Activated CD4-positive, alpha-beta T cell treated with anti-CD3 and anti-CD28 coated beads, Interleukin-2, amount 10 ng/mL, durations not matched to agents 7 days and 5 days (primary cell): ENCODE measurements at regions not wholly inside any gene's neighbourhood (a gene's known extent, or its start where the extent isn't known, plus 50 kb on each side); places are given as distances from the start of the nearest gene placed in this dataset.

ENCODE experiments used
- CTCF ChIA-PET: fragments of 350-600 bp; sonication (Branson Sonifier 250); formaldehyde crosslinking; loops from one replicate; lab custom pipeline; 2021; ENCODE audit warnings: antibody characterized with exemption; lab: Charles Lee
- POLR2A ChIA-PET: fragments of 350-600 bp; sonication (Branson Sonifier 250); formaldehyde crosslinking; loops from one replicate; lab custom pipeline; 2021; ENCODE audit warnings: antibody characterized with exemption; lab: Charles Lee
- DNase-seq: peaks from one replicate; pipeline ENCODE4 v3.0.0-alpha.2; 2020
- H3K27ac Mint-ChIP-seq: one replicate; pipeline ENCODE4 v1.8.0; 2021; ENCODE audit warnings: mild to moderate bottlenecking, moderate library complexity, mixed read lengths
- H3K27me3 Mint-ChIP-seq: one replicate; pipeline ENCODE4 v1.8.0; 2021; ENCODE audit warnings: mixed read lengths
- H3K36me3 Mint-ChIP-seq: one replicate; pipeline ENCODE4 v1.8.0; 2021; ENCODE audit warnings: low read depth, mixed read lengths
- H3K4me1 Mint-ChIP-seq: one replicate; pipeline ENCODE4 v1.8.0; 2021; ENCODE audit warnings: mixed read lengths
- H3K4me3 Mint-ChIP-seq: one replicate; pipeline ENCODE4 v1.8.0; 2021; ENCODE audit warnings: mild to moderate bottlenecking, moderate library complexity, mixed read lengths
- H3K9me3 Mint-ChIP-seq: one replicate; pipeline ENCODE4 v1.8.0; 2021; ENCODE audit warnings: mixed read lengths

DNA sequence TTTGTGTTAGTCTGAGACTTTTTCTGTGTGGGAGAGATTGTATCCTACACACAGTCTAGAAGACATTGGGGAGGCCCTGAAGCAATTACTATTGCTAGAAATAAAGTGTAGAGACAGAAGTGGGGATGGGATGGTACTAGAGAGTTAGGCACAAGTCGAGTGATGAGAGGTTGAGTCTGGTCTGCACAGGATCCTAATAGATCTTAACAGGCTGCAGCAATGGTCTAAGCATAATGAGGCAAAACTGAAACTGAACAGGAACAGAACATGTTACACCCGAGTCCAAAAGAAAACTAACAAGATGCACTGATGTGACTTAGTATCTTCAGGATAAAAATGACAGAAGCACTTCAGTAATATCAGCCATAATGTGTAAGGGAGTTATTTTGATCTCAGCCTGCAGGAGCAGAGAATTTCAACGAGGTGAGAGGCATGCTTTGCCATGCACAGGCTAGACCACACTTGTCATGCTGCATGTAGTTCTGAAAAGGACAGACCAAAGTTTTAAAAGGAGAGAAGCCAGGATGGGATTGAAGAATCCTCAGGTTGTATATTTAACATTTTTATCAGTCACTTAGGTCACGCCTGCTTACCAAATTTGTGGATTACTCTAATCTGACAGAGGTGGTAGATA lies 205.8 kb upstream of the BOD1L1 start:
- no peak overlapping the region for H3K27ac Mint-ChIP-seq
- CTCF ChIA-PET: no interaction called here
- H3K9me3 Mint-ChIP-seq: no peaks in the 10 kb centered on the region
- no peaks in the 10 kb centered on the region for H3K36me3 Mint-ChIP-seq
- H3K27me3 Mint-ChIP-seq: no peaks in the 10 kb centered on the region
- H3K4me1 Mint-ChIP-seq: no peaks in the 10 kb centered on the region
- POLR2A ChIA-PET: no interaction called here
- no peak for DNase-seq
- no peak overlapping the region for H3K4me3 Mint-ChIP-seq

GRCh38 chr4:13836946-13837912 lies 209.7 kb upstream of the BOD1L1 start:
- ChIA-PET CTCF (no interaction called here), POLR2A (no interaction called here)
- Mint-ChIP-seq H3K36me3 (no peaks in the 10 kb centered on the region), H3K9me3 (no peaks in the 10 kb centered on the region), H3K4me1 (no peaks in the 10 kb centered on the region), H3K27me3 (no peaks in the 10 kb centered on the region), H3K4me3 (no peak overlapping the region), H3K27ac (no peak overlapping the region)
- DNase-seq: no peak

- H3K36me3 Mint-ChIP-seq: no peaks in the 10 kb centered on the region
- no peaks in the 10 kb centered on the region for H3K9me3 Mint-ChIP-seq
- no peaks in the 10 kb centered on the region for H3K27me3 Mint-ChIP-seq
- CTCF ChIA-PET: no interaction called here
- H3K27ac Mint-ChIP-seq: no peak overlapping the region
- no peak for DNase-seq
- no peak overlapping the region for H3K4me3 Mint-ChIP-seq
- POLR2A ChIA-PET: no interaction called here
- no peaks in the 10 kb centered on the region for H3K4me1 Mint-ChIP-seq
These were observed 213.1 kb upstream of the BOD1L1 start for GRCh38 chr4:13840502-13841190.

- POLR2A ChIA-PET: no interaction called here
- no peak for DNase-seq
- peaks cover 6% of the 10 kb centered on the region for H3K9me3 Mint-ChIP-seq
- H3K36me3 Mint-ChIP-seq: no peaks in the 10 kb centered on the region
- CTCF ChIA-PET: no interaction called here
- H3K27me3 Mint-ChIP-seq: no peaks in the 10 kb centered on the region
- H3K4me1 Mint-ChIP-seq: peaks cover 10% of the 10 kb centered on the region
- no peak overlapping the region for H3K4me3 Mint-ChIP-seq
- no peak overlapping the region for H3K27ac Mint-ChIP-seq
These were observed 217.2 kb upstream of the BOD1L1 start for GRCh38 chr4:13844740-13845139.

DNA sequence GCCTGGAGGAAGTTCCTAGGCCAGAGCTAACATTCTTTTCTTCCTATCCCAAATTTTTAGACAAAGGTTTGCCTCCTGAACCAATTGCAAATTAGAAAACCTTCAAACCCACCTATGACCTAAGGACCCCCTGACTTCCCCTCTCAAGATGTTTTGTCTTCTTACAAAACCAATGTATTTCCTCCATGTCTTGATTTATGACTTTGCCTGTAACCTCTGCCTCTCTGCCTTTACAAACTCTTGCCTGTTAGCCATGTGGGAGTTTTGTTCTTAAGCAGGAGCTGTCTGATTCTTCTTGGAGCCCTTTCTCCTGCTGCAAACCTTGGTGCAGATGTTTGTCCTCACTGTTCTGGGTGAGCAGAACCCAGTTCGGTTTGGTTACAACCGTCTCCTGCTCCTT lies 222.3 kb upstream of the BOD1L1 start:
- DNase-seq: no peak
- H3K4me3 Mint-ChIP-seq: no peak overlapping the region
- H3K27me3 Mint-ChIP-seq: no peaks in the 10 kb centered on the region
- H3K36me3 Mint-ChIP-seq: no peaks in the 10 kb centered on the region
- peaks cover 6% of the 10 kb centered on the region for H3K9me3 Mint-ChIP-seq
- CTCF ChIA-PET: no interaction called here
- H3K27ac Mint-ChIP-seq: no peak overlapping the region
- peaks cover 10% of the 10 kb centered on the region for H3K4me1 Mint-ChIP-seq
- POLR2A ChIA-PET: no interaction called here

DNA sequence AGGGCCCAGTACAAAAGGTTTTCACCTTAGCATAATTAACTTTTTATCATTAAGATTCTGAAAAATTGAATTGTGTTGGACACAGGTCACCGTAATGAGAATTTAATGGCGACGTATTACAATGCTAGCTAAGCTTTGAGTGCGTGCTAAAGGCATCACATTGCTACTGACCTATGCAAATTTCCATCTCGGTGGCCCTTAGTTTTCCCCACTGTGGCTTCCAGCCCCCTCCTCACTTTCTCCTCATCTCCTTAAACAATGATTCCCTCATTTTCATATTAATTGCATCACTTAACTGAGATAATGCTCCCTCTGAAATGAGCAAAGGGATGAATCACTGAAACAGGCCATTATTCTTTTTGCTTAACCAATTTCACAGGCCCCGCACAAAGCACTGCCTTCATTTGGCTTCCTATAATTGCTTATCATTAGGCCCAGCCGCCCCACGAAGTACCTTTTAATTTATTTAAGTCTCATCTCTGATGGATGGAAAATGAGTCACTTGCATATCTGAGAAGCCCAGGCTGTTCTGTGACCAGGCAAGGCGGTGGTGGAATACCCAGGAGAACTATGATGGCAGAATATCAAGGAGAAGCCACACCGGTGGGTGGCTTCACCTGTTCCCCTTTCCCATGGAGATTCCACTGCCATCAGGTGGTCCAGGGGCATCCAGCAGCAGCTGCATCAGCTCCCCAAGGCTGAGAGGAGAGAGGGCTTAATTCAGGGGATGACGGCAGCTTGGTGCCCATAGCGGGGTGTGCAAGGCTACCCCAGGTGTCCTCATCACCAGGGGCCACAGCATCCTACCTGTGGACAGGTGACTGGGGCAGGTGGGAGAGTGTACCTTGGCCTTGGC lies 223.8 kb upstream of the BOD1L1 start:
- DNase-seq: no peak
- H3K36me3 Mint-ChIP-seq: no peaks in the 10 kb centered on the region
- CTCF ChIA-PET: no interaction called here
- H3K27ac Mint-ChIP-seq: no peak overlapping the region
- H3K4me1 Mint-ChIP-seq: peaks cover 10% of the 10 kb centered on the region
- peaks cover 9% of the 10 kb centered on the region for H3K9me3 Mint-ChIP-seq
- POLR2A ChIA-PET: no interaction called here
- no peak overlapping the region for H3K4me3 Mint-ChIP-seq
- H3K27me3 Mint-ChIP-seq: no peaks in the 10 kb centered on the region

DNA sequence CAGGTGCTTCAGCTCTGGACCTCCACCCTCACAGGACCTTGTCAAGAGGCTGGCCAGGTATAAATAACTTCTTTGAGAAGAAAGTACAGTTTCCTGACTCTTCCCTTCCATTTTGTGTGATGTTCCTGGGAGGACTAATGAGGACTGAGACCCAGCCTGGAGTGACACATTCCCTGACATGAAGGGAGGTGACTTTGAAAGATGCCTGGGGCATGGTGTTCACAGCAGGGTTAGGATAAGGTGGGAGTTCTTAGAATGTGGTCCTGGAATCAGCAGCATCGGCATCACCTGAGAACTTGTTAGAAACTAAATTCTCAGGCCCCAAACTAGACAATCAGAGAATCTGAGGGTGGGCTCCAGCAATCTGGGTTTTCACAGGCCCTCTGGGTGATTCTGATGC lies 224.9 kb upstream of the BOD1L1 start:
- ChIA-PET CTCF (no interaction called here), POLR2A (no interaction called here)
- H3K9me3 Mint-ChIP-seq: peaks cover 9% of the 10 kb centered on the region
- no peaks in the 10 kb centered on the region for H3K36me3 Mint-ChIP-seq
- DNase-seq: no peak
- no peaks in the 10 kb centered on the region for H3K27me3 Mint-ChIP-seq
- H3K4me1 Mint-ChIP-seq: peaks cover 10% of the 10 kb centered on the region
- H3K27ac Mint-ChIP-seq: no peak overlapping the region
- no peak overlapping the region for H3K4me3 Mint-ChIP-seq

- peaks cover 3% of the 10 kb centered on the region for H3K9me3 Mint-ChIP-seq
- H3K27ac Mint-ChIP-seq: no peak overlapping the region
- H3K27me3 Mint-ChIP-seq: no peaks in the 10 kb centered on the region
- CTCF ChIA-PET: no interaction called here
- POLR2A ChIA-PET: no interaction called here
- H3K36me3 Mint-ChIP-seq: no peaks in the 10 kb centered on the region
- H3K4me3 Mint-ChIP-seq: no peak overlapping the region
- no peaks in the 10 kb centered on the region for H3K4me1 Mint-ChIP-seq
- DNase-seq: no peak
These were observed 228.9 kb upstream of the BOD1L1 start for GRCh38 chr4:13856387-13856786.

- Mint-ChIP-seq H3K9me3 (peaks cover 6% of the 10 kb centered on the region), H3K36me3 (no peaks in the 10 kb centered on the region), H3K4me3 (no peak overlapping the region), H3K27me3 (no peaks in the 10 kb centered on the region), H3K27ac (no peak overlapping the region), H3K4me1 (no peaks in the 10 kb centered on the region)
- DNase-seq: no peak
- POLR2A ChIA-PET: no interaction called here
- CTCF ChIA-PET: interaction anchor here (0.6 kb wide), 1 partner anchor 501 kb away, joined by 3 read pairs; no protein-coding TSS in a partner anchor
These were observed 229.9 kb upstream of the BOD1L1 start for GRCh38 chr4:13857397-13857796.

GRCh38 chr4:13857800-13858199 lies 230.3 kb upstream of the BOD1L1 start:
- no peaks in the 10 kb centered on the region for H3K36me3 Mint-ChIP-seq
- no peak overlapping the region for H3K27ac Mint-ChIP-seq
- ChIA-PET CTCF (no interaction called here), POLR2A (no interaction called here)
- H3K27me3 Mint-ChIP-seq: no peaks in the 10 kb centered on the region
- DNase-seq: no peak
- no peak overlapping the region for H3K4me3 Mint-ChIP-seq
- H3K9me3 Mint-ChIP-seq: peaks cover 9% of the 10 kb centered on the region
- no peaks in the 10 kb centered on the region for H3K4me1 Mint-ChIP-seq

GRCh38 chr4:13859423-13859822 lies 231.9 kb upstream of the BOD1L1 start:
- Mint-ChIP-seq H3K36me3 (no peaks in the 10 kb centered on the region), H3K4me1 (no peaks in the 10 kb centered on the region), H3K4me3 (no peak overlapping the region), H3K27ac (no peak overlapping the region), H3K9me3 (peaks cover 9% of the 10 kb centered on the region), H3K27me3 (no peaks in the 10 kb centered on the region)
- CTCF ChIA-PET: no interaction called here
- no peak for DNase-seq
- POLR2A ChIA-PET: no interaction called here

DNA sequence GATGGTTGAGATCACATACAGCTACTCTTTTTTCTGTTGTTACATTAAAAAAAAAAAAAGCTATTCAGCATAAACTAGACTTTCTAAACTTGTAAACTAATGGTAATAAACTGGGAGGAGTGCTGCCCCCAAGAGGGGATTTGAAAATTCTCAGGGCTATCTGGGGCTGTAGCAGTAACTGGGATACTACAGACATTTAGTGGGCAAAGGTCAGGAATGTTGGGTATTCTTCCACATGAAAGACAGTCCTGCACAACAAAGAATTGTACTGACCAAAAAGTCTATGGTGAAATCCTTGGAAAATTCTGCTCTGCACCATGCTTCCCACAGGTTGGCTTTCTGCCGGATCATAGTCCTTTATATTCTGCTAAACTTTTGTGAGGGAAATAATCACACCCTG lies 232.6 kb upstream of the BOD1L1 start:
- H3K4me1 Mint-ChIP-seq: no peaks in the 10 kb centered on the region
- no peak for DNase-seq
- no peak overlapping the region for H3K27ac Mint-ChIP-seq
- H3K36me3 Mint-ChIP-seq: no peaks in the 10 kb centered on the region
- ChIA-PET POLR2A (no interaction called here), CTCF (interaction anchor here (0.6 kb wide), 1 partner anchor 662 kb away, joined by 3 read pairs; no protein-coding TSS in a partner anchor)
- peaks cover 6% of the 10 kb centered on the region for H3K9me3 Mint-ChIP-seq
- no peaks in the 10 kb centered on the region for H3K27me3 Mint-ChIP-seq
- no peak overlapping the region for H3K4me3 Mint-ChIP-seq
